ENCODE measurements at regions not wholly inside any gene's neighbourhood (a gene's known extent, or its start where the extent isn't known, plus 50 kb on each side); places are given as distances from the start of the nearest gene placed in this dataset.

DNA sequence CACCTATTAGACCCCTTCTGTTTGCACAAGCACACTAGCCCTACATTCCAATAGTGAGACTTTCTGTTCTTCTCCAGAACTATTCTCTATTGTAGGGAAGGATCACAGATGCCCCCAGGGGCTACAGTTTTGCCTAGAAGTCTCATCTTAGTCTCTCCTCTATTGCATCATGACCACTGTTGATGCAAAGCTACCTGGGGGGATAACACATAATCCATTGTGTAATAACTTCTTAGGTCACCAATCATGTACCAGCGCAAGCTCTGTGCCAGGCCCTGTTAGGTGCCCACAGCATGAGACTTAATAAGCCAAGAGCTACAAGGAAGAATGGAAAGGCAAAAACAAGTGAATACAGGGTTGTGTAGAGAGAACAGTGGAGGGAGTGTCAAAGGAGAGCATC lies 98.1 kb upstream of the TNFAIP3 start:
- Histone ChIP-seq H2AFZ (no peak overlapping the region), H3K4me1 (no peaks in the 10 kb centered on the region), H3K27ac (no peak overlapping the region), H3K9me3 (ENCODE audit: control insufficient read depth, low read length) (no peaks in the 10 kb centered on the region), H3K36me3 (ENCODE audit: control insufficient read depth, insufficient read depth, low read length) (no peaks in the 10 kb centered on the region), H3K27me3 (ENCODE audit: control insufficient read depth, insufficient read depth, low read length) (no peaks in the 10 kb centered on the region), H3K4me2 (ENCODE audit: low read length) (no peak overlapping the region), H3K79me2 (no peaks in the 10 kb centered on the region), H3K9ac (no peak overlapping the region), H3K4me3 (ENCODE audit: low read depth, low read length) (no peak overlapping the region)
- TF ChIP-seq, protein P1, sequence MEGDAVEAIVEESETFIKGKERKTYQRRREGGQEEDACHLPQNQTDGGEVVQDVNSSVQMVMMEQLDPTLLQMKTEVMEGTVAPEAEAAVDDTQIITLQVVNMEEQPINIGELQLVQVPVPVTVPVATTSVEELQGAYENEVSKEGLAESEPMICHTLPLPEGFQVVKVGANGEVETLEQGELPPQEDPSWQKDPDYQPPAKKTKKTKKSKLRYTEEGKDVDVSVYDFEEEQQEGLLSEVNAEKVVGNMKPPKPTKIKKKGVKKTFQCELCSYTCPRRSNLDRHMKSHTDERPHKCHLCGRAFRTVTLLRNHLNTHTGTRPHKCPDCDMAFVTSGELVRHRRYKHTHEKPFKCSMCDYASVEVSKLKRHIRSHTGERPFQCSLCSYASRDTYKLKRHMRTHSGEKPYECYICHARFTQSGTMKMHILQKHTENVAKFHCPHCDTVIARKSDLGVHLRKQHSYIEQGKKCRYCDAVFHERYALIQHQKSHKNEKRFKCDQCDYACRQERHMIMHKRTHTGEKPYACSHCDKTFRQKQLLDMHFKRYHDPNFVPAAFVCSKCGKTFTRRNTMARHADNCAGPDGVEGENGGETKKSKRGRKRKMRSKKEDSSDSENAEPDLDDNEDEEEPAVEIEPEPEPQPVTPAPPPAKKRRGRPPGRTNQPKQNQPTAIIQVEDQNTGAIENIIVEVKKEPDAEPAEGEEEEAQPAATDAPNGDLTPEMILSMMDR (IDR thresholded peaks at IDR 0.05) = no peak

DNA sequence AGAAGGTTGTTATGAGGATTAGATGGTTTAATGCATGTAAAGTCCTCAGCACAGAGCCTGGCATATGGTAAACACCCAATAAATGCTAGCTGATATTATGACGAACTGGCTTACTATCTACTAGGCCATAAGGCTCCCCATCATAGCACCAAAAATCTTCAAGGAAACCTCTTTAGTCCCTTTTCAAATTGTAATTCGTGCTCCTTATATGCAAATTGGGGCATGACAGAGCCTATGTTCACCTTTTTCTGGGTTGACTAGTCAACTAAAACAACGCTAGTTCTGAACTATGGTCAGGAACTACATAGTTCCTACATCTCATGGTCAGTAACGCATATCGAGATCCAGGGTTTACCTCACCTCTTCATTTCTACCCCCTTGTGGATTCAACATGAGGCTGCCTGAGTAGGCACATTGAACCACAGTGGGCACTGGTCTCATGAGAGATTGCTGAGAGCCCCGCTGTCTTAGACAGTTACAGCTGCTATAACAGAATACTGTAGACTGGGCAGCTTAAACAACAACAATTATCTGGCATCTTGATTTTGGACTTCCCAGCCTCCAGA lies 97.2 kb upstream of the TNFAIP3 start:
- Histone ChIP-seq H3K4me1 (no peaks in the 10 kb centered on the region), H3K4me3 (ENCODE audit: low read depth, low read length) (no peak overlapping the region), H3K4me2 (ENCODE audit: low read length) (no peak overlapping the region), H2AFZ (no peak overlapping the region), H3K9me3 (ENCODE audit: control insufficient read depth, low read length) (no peaks in the 10 kb centered on the region), H3K36me3 (ENCODE audit: control insufficient read depth, insufficient read depth, low read length) (no peaks in the 10 kb centered on the region), H3K9ac (no peak overlapping the region), H3K27ac (no peak overlapping the region), H3K79me2 (no peaks in the 10 kb centered on the region), H3K27me3 (ENCODE audit: control insufficient read depth, insufficient read depth, low read length) (no peaks in the 10 kb centered on the region)
- TF ChIP-seq, protein P1 (IDR thresholded peaks at IDR 0.05) = no peak

DNA sequence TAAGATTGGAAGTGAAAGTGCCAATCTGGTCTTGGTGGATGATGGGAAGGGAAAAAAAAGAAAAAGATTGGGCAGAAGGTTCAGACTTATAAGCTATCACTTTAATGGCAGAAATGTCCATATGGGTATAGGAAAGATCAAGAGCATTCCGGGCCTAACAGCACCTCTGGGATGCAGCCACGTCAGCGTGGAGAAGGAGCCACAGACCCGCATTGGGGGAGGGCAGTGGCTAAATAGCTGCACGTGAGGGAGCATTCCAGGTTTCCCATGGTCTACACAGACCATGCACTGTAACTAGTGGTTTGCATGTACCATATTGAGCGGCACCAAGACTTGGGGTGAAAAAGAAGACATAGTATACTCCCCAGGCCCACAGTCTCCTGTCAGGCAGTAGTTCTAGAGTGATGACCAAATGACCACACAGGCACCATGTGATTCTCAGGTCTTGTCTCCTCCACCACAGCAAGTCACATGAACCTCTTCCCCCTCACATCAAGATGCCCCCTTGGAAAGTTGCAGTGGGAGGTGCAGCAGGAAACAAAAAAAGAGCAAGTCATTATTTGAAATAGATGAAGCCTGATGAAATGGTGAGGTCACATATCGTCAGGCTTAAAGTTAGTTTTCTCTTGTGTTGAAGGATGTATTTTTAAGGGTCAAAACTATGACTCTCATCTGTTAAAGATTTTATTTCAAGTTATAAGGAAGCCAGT lies 94.4 kb upstream of the TNFAIP3 start:
- no peak overlapping the region for H3K9ac ChIP-seq
- H3K4me2 ChIP-seq (ENCODE audit: low read length) = no peak overlapping the region
- H3K4me1 ChIP-seq = no peaks in the 10 kb centered on the region
- no peak overlapping the region for H3K27ac ChIP-seq
- no peaks in the 10 kb centered on the region for H3K36me3 ChIP-seq (ENCODE audit: control insufficient read depth, insufficient read depth, low read length)
- no peak overlapping the region for H2AFZ ChIP-seq
- TF ChIP-seq, protein P1 (IDR thresholded peaks at IDR 0.05) = no peak
- no peaks in the 10 kb centered on the region for H3K27me3 ChIP-seq (ENCODE audit: control insufficient read depth, insufficient read depth, low read length)
- no peak overlapping the region for H3K4me3 ChIP-seq (ENCODE audit: low read depth, low read length)
- no peaks in the 10 kb centered on the region for H3K79me2 ChIP-seq
- no peaks in the 10 kb centered on the region for H3K9me3 ChIP-seq (ENCODE audit: control insufficient read depth, low read length)

DNA sequence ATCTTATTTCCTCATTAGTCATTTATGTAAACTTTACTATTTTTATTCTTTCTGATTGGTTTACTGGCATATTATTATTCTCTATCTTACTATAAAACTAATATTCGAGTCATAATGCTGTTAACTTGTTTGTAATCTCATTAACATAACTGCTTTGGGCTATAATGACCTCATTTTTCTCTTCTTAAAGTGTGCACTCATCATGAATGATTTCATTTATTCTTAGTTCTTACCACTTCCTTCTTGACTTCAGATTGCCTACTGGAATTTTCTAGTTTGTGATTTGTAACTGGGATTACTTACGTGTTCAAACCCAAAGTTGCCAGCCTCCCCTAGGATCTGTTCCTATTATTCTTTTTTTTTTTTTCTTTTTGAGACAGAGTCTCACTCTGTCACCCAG lies 91.8 kb upstream of the TNFAIP3 start:
- Histone ChIP-seq H3K9me3 (ENCODE audit: control insufficient read depth, low read length) (no peaks in the 10 kb centered on the region), H3K4me2 (ENCODE audit: low read length) (no peak overlapping the region), H3K27me3 (ENCODE audit: control insufficient read depth, insufficient read depth, low read length) (no peaks in the 10 kb centered on the region), H3K79me2 (no peaks in the 10 kb centered on the region), H2AFZ (no peak overlapping the region), H3K27ac (no peak overlapping the region), H3K36me3 (ENCODE audit: control insufficient read depth, insufficient read depth, low read length) (no peaks in the 10 kb centered on the region), H3K4me3 (ENCODE audit: low read depth, low read length) (no peak overlapping the region), H3K9ac (no peak overlapping the region), H3K4me1 (no peaks in the 10 kb centered on the region)
- TF ChIP-seq, protein P1 (IDR thresholded peaks at IDR 0.05) = no peak

DNA sequence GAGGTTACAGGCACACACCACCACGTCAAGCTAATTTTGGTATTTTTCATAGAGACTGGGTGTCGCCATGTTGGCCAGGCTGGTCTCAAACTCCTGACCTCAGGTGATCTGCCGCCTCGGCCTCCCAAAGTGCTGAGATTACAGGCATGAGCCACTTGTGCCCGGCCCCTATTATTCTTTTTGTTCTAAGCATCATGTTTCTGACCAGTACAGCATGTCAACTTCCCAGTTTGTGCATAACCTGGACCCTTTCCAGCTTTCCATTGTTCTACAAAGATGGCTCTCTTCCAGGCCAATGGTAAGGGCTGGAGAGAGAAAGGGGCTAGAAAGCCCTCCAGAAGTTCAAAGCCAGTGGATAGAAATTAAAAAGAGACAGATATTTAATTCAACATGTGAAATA lies 91.3 kb upstream of the TNFAIP3 start:
- Histone ChIP-seq H3K4me3 (ENCODE audit: low read depth, low read length) (no peak overlapping the region), H3K27me3 (ENCODE audit: control insufficient read depth, insufficient read depth, low read length) (no peaks in the 10 kb centered on the region), H3K27ac (no peak overlapping the region), H3K79me2 (no peaks in the 10 kb centered on the region), H3K36me3 (ENCODE audit: control insufficient read depth, insufficient read depth, low read length) (no peaks in the 10 kb centered on the region), H3K9me3 (ENCODE audit: control insufficient read depth, low read length) (no peaks in the 10 kb centered on the region), H3K4me1 (no peaks in the 10 kb centered on the region), H2AFZ (no peak overlapping the region), H3K9ac (no peak overlapping the region), H3K4me2 (ENCODE audit: low read length) (no peak overlapping the region)
- TF ChIP-seq, protein P1 (IDR thresholded peaks at IDR 0.05) = no peak
